Breast epithelium (tissue), 4 donors: ENCODE measurements at regions not wholly inside any gene's neighbourhood (a gene's known extent, or its start where the extent isn't known, plus 50 kb on each side); places are given as distances from the start of the nearest gene placed in this dataset.

Experiments
- DNase-seq, 2 donors: peaks; one replicate each; pipeline ENCODE4 v3.0.0-alpha.2; 2019; ENCODE audit warnings: low spot score in 2 of 2
- H3K27ac ChIP-seq, 2 donors: fragments of 200-600 bp; sonication (generic) in 1 of 2; one replicate each; pipeline ENCODE4 v1.5.1; 2016 to 2019; ENCODE audit warnings: mild to moderate bottlenecking in 1 of 2
- H3K27me3 ChIP-seq, 2 donors: fragments of 200-600 bp; sonication (generic) in 1 of 2; one replicate each; pipeline versions ENCODE4 v1.5.1 to v1.6.0; 2017 to 2019; ENCODE audit warnings: control low read depth in 1 of 2, mild to moderate bottlenecking in 1 of 2
- H3K36me3 ChIP-seq: fragments of 200-600 bp; one replicate; pipeline ENCODE4 v1.5.1; 2019
- H3K4me1 ChIP-seq, 2 donors: fragments of 200-600 bp; sonication (generic); one replicate each; pipeline ENCODE4 v1.5.1; 2016 to 2019; ENCODE audit warnings: control low read depth in 1 of 2
- H3K4me3 ChIP-seq, 3 donors: fragments of 200-600 bp; sonication (generic); 1 replicate in 2 of 3; 2 replicates in 1 of 3; pipeline ENCODE4 v1.5.1; 2016 to 2019; ENCODE audit warnings: mild to moderate bottlenecking in 3 of 3, moderate library complexity in 2 of 3
- H3K9me3 ChIP-seq, 2 donors: fragments of 200-600 bp; sonication (generic) in 1 of 2; one replicate each; pipeline ENCODE4 v1.5.1; 2016 to 2019; ENCODE audit warnings: control low read depth in 1 of 2
- POLR2A ChIP-seq: fragments of 450-650 bp; IDR thresholded peaks from one replicate; pipeline ENCODE4 v1.6.1; 2016; ENCODE audit warnings: antibody characterized with exemption, mild to moderate bottlenecking, moderate library complexity
- POLR2AphosphoS5 ChIP-seq, 3 donors: sonication (generic); formaldehyde crosslinking; IDR thresholded peaks; one replicate each; pipeline ENCODE4 v1.6.1; 2017; ENCODE audit warnings: antibody characterized with exemption in 3 of 3
- intact Hi-C: fragments of 100-400 bp; cut with DNase I; formaldehyde crosslinking; loops from one replicate; pipeline ENCODE4 v1.15.1; 2023; ENCODE audit warnings: low total_unique reads
- TF ChIP-seq, protein P1 (sequence below), 3 donors: fragments of 450-650 bp; IDR thresholded peaks; one replicate each; pipeline ENCODE4 v1.5.1; 2016 to 2017; ENCODE audit warnings: antibody characterized with exemption in 3 of 3, mild to moderate bottlenecking in 3 of 3, moderate library complexity in 3 of 3

DNA sequence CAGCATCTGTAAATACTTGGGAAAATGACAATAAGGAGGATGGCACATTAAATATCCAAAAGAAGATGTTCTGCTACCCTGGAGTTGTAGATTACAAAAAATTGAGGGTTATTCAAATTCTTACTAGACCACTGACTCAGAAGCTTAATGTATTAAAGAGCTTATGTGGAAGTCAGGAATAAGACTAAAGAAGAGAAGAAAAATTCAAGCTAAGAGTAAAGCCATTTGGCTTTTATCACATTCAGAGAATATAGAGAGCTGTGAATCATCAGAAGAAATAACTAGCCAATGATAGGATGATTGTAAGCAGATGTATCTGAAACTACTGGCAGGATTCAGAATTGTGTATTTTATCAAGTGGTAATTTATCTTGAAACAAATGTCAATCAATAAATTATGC lies 237.0 kb downstream of the TBX15 start:
- H3K4me1 ChIP-seq, result no peaks in the 10 kb centered on the region
- H3K9me3 ChIP-seq, result peaks cover 0 to 6% of the 10 kb centered on the region in 2 donors
- intact Hi-C loops, result no loop called here

DNA sequence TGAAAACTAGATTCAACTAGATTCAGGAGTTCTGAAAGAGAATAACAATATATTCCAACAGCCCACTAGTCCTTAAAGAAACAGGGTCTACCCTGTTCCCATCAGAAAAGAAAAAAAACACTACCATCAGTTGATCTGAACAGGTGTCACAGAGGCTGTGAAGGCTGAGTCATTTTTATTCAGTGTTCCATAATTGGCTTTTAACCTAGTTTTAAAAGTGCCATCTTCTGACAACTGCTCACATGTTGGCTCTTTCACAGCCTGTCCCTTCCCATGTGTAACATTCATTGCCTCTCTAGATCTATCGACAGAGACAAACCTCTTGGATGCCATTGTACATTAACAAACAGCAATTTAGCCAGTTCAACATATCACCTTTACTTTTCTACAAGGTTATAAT lies 243.7 kb downstream of the TBX15 start:
- intact Hi-C loops, result no loop called here
- Histone ChIP-seq H3K36me3 (no peaks in the 10 kb centered on the region), H3K9me3 (peaks cover 0 to 6% of the 10 kb centered on the region in 2 donors), H3K27me3 (no peaks in the 10 kb centered on the region), H3K4me3 (no peak overlapping the region), H3K27ac (no peak overlapping the region), H3K4me1 (no peaks in the 10 kb centered on the region)
- TF ChIP-seq POLR2A (no peak), POLR2AphosphoS5 (IDR thresholded peaks at IDR 0.05) (no peak)
- TF ChIP-seq, protein P1, sequence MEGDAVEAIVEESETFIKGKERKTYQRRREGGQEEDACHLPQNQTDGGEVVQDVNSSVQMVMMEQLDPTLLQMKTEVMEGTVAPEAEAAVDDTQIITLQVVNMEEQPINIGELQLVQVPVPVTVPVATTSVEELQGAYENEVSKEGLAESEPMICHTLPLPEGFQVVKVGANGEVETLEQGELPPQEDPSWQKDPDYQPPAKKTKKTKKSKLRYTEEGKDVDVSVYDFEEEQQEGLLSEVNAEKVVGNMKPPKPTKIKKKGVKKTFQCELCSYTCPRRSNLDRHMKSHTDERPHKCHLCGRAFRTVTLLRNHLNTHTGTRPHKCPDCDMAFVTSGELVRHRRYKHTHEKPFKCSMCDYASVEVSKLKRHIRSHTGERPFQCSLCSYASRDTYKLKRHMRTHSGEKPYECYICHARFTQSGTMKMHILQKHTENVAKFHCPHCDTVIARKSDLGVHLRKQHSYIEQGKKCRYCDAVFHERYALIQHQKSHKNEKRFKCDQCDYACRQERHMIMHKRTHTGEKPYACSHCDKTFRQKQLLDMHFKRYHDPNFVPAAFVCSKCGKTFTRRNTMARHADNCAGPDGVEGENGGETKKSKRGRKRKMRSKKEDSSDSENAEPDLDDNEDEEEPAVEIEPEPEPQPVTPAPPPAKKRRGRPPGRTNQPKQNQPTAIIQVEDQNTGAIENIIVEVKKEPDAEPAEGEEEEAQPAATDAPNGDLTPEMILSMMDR (IDR thresholded peaks at IDR 0.05), result no peak
- DNase-seq, result no peak

More for the DNA sequence above, 237.0 kb downstream of the TBX15 start:
- no peaks in the 10 kb centered on the region for H3K27me3 ChIP-seq
- no peaks in the 10 kb centered on the region for H3K36me3 ChIP-seq
- H3K4me3 ChIP-seq, result no peak overlapping the region
- no peak for DNase-seq
- no peak overlapping the region for H3K27ac ChIP-seq
- TF ChIP-seq, protein P1 (IDR thresholded peaks at IDR 0.05), result no peak
- TF ChIP-seq POLR2AphosphoS5 (IDR thresholded peaks at IDR 0.05), result no peak
- no peak for TF ChIP-seq POLR2A

DNA sequence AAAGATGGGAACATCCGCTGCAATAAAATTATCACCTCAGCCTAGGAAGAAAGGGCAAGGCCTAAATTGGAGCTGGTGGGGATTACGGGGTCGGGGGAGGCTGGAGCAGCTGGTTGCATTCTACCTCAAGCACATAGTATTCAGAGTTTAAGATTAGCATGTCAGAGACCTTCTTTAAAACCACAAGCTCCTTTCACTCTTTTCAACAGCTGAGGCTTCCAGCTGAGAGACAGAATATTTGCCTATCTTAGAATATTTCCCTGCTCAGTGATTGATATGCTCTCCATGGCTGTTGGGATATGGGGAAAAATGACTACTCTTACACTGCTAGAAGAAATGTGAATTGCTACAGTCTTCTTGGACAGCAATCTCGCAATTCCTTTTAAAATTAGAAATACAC lies 248.6 kb downstream of the TBX15 start:
- no peak overlapping the region for H3K4me3 ChIP-seq
- H3K9me3 ChIP-seq, result no peaks in the 10 kb centered on the region
- H3K4me1 ChIP-seq, result no peaks in the 10 kb centered on the region
- TF ChIP-seq POLR2A, result no peak
- TF ChIP-seq, protein P1 (IDR thresholded peaks at IDR 0.05), result no peak
- TF ChIP-seq POLR2AphosphoS5 (IDR thresholded peaks at IDR 0.05), result no peak
- intact Hi-C loops, result loop anchor here (2.0 kb wide), 1 partner anchor 73 kb away; no protein-coding TSS in a partner anchor
- DNase-seq, result no peak
- H3K27ac ChIP-seq, result no peak overlapping the region
- H3K36me3 ChIP-seq, result no peaks in the 10 kb centered on the region
- H3K27me3 ChIP-seq, result no peaks in the 10 kb centered on the region

DNA sequence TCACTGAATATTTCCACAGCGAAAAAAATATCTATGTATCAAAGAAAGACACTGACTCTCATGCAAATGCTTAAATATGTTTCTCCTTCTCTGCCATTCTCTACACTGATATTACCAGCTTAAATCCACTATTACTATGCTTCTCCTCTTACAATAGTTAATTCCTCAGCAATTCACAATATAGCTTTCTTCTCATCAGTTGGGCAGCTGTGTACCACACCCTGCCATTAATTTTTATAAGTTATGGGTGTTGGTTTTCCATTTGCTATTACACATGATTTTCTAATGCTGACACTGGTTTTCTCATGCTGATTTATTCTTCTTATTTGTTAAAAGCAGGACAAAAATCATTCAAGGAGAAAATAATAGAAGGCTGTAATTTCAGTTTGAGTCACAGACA lies 251.8 kb downstream of the TBX15 start:
- Histone ChIP-seq H3K36me3 (no peaks in the 10 kb centered on the region), H3K4me3 (no peak overlapping the region), H3K27ac (no peak overlapping the region), H3K4me1 (no peaks in the 10 kb centered on the region), H3K9me3 (no peaks in the 10 kb centered on the region), H3K27me3 (no peaks in the 10 kb centered on the region)
- DNase-seq, result no peak
- intact Hi-C loops, result no loop called here
- TF ChIP-seq, protein P1 (IDR thresholded peaks at IDR 0.05), result no peak
- TF ChIP-seq POLR2A, result no peak
- no peak for TF ChIP-seq POLR2AphosphoS5 (IDR thresholded peaks at IDR 0.05)

DNA sequence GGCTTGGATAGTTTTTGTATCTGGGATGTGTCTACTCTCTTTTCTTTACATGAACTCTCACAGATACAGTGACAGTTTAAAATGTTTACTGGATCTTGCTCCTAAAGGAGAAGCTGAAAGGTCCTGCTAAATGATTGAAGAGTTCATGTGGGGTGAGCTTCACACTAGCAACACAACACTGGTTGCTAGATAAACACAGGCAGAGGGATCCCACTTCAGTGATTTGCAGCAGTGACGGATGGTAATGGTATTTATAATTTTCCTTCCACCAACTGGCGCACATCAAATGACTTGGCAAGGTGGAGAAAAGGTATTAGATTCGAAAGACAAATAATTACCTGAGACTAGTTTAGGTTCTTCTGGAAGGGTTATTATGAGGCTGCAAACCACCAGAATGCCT lies 270.2 kb downstream of the TBX15 start:
- intact Hi-C loops, result no loop called here
- no peak overlapping the region for H3K27ac ChIP-seq
- H3K9me3 ChIP-seq, result no peaks in the 10 kb centered on the region
- no peaks in the 10 kb centered on the region for H3K4me1 ChIP-seq
- DNase-seq, result no peak
- no peak overlapping the region for H3K4me3 ChIP-seq
- H3K36me3 ChIP-seq, result no peaks in the 10 kb centered on the region
- H3K27me3 ChIP-seq, result no peaks in the 10 kb centered on the region
- TF ChIP-seq, protein P1 (IDR thresholded peaks at IDR 0.05), result no peak
- TF ChIP-seq POLR2AphosphoS5 (IDR thresholded peaks at IDR 0.05) (no peak), POLR2A (no peak)
